Natural killer cell treated with Interleukin-12 subunit alpha and Interleukin-12 subunit beta and Interleukin-15 and Interleukin-18, amount 100 ng/mL, for 72 hours (primary cell): ENCODE measurements at regions not wholly inside any gene's neighbourhood (a gene's known extent, or its start where the extent isn't known, plus 50 kb on each side); places are given as distances from the start of the nearest gene placed in this dataset.
"Not testable (repeated sequence)": the region's sequence is repeated elsewhere in the genome, so short reads cannot be mapped to it uniquely, and the experiment has no call there.

Experiments used
- ATAC-seq, 2 donors: fragments of 150-1000 bp; cut with Tn5 transposase in 1 of 2; sonication (Bioruptor Pico), chemical (Tn5 transposase) in 1 of 2; 2 replicates each; pipeline ENCODE4 v1.10.0; 2021
- DNase-seq: peaks from one replicate; pipeline ENCODE4 v3.0.0; 2022; ENCODE audit warnings: low spot score
- H3K27ac Mint-ChIP-seq, 2 donors: 1 replicate in 1 of 2; 2 replicates in 1 of 2; pipeline ENCODE4 v1.8.0; 2022; ENCODE audit warnings: mixed read lengths in 2 of 2, mild to moderate bottlenecking in 1 of 2, moderate library complexity in 1 of 2
- H3K27me3 Mint-ChIP-seq, 2 donors: 1 replicate in 1 of 2; 2 replicates in 1 of 2; pipeline ENCODE4 v1.8.0; 2022; ENCODE audit warnings: mixed read lengths in 2 of 2
- H3K36me3 Mint-ChIP-seq: one replicate; pipeline ENCODE4 v1.8.0; 2022; ENCODE audit warnings: mixed read lengths
- H3K4me1 Mint-ChIP-seq, 2 donors: 1 replicate in 1 of 2; 2 replicates in 1 of 2; pipeline ENCODE4 v1.8.0; 2022; ENCODE audit warnings: low read depth in 2 of 2, mixed read lengths in 2 of 2, mild to moderate bottlenecking in 1 of 2
- H3K4me3 Mint-ChIP-seq: one replicate; pipeline ENCODE4 v1.8.0; 2022; ENCODE audit warnings: mixed read lengths
- H3K9me3 Mint-ChIP-seq: 2 replicates; pipeline ENCODE4 v1.8.0; 2022; ENCODE audit warnings: mixed read lengths

DNA sequence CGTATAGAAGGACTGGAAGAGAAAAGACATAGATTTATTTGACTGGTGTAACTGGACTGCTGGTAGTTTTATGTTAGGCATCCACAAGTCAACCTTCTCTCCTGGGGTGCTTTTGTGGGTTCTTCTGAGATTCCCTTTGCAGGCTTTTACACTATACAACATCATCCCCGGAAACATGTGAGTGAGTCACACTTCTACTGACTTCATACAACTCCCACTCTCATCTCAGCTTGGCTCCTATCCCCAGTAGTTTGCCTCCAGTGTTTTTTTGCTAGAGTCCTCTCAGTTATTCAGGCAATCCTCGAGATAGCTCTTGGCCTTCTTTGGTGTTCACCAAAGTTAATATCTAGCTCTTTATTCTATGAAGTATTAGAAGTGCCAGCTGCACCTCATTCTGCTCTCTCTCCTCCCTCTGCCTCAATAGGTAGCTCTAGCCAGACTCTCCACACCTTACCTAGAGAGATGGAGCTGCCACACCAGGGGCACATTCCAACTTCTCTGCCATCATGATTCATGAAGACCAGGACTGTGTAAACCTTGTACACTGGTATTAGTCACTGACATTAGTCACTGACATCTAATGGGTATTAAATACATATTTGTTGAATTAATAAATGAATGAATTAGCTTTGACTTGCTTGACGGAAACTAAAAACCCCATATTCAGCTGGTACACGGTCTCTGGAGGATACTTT, 281.9 kb downstream of the PPP1R3A start:
- no peaks in the 10 kb centered on the region for H3K27me3 Mint-ChIP-seq
- H3K27ac Mint-ChIP-seq, result no peak overlapping the region
- DNase-seq, result no peak
- H3K4me3 Mint-ChIP-seq, result no peak overlapping the region
- no peaks in the 10 kb centered on the region for H3K4me1 Mint-ChIP-seq
- no peaks in the 10 kb centered on the region for H3K36me3 Mint-ChIP-seq
- ATAC-seq, result no peak
- peaks cover 18% of the 10 kb centered on the region for H3K9me3 Mint-ChIP-seq

DNA sequence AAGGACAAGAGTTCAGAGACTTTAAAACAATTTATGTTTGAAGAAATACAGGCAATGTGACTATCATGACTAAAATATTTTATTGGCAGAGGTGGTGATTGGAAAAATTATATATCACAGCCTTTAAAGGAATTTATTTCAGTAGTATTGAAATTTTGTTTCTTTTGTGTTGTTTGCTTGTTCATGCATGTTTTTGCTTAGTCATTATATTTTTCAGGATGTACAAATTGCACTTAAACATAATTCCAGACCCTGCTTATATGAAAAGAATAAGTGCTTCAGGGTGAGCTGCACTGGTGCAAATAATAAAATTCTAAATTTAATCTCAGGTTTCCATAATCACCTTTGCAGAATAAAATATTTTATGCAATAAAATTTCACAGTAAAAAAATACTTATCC, 283.3 kb downstream of the PPP1R3A start:
- DNase-seq, result no peak
- no peak overlapping the region for H3K27ac Mint-ChIP-seq
- no peaks in the 10 kb centered on the region for H3K36me3 Mint-ChIP-seq
- peaks cover 18% of the 10 kb centered on the region for H3K9me3 Mint-ChIP-seq
- H3K4me1 Mint-ChIP-seq, result no peaks in the 10 kb centered on the region
- H3K4me3 Mint-ChIP-seq, result no peak overlapping the region
- H3K27me3 Mint-ChIP-seq, result no peaks in the 10 kb centered on the region
- no peak for ATAC-seq

DNA sequence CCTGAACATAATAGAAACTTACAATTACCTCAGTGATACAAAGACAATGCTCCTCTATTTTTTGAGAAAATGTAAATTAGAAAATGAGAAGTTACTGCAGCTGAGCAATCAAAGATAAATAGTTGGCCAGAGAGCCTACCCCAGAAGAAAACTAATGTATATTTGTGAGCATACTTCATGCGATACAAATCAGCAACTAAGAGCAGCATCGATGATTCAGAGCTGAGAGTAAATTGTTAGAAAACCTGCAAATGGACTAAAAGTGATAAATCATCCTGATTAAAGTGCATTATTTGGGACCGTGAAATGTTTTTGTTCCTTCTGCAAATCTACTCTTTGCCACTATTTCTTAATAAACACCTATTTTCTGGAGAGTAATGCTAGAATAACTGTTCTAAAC, 285.7 kb downstream of the PPP1R3A start:
- Mint-ChIP-seq H3K27ac (no peak overlapping the region), H3K4me3 (no peak overlapping the region), H3K9me3 (peaks cover 23% of the 10 kb centered on the region), H3K4me1 (no peaks in the 10 kb centered on the region), H3K36me3 (peaks cover 8% of the 10 kb centered on the region), H3K27me3 (no peaks in the 10 kb centered on the region)
- no peak for ATAC-seq
- no peak for DNase-seq

DNA sequence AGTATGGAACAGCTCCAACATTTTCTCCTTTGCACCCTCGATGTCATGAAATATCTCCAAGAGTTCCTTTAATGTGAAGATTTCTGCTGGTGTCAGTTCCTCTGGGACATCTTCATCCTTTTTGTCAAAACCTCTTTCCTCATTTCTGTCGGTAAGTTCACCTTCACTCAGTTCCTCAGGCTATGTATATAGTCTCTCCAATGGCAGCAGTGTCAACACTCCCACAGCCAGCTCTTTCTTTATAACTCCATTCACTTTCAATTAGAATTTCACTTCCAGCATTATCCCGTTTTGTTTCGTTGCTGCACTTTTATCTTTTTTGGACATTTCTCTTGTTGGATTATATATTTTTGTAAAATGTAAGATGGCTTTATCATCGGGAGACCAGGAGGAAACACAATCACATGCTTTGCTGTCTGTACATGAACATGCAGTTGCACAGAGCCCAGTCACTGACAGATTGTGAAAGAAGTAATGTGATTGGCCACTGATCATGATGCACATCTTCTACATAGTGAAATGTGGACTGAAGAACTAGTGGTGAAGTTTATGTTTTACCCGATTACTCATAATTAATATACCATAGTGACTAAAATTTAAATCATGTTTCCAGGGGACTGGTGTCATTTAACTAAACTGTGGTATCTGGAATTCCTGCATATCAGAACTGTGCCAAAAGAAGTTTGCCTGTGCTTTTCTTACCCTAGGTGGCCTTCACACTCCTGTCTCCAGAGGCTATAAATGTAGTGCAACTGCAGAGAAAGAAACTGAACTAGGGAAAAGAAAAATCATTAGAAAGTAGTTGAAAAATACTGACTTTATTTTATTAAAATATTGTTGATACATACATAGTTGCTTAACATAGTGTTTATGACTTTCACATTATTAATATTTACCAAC, 289.6 kb downstream of the PPP1R3A start:
- H3K36me3 Mint-ChIP-seq, result peaks cover 10% of the 10 kb centered on the region
- ATAC-seq (no peak), DNase-seq (no peak)
- H3K4me1 Mint-ChIP-seq, result no peaks in the 10 kb centered on the region
- no peaks in the 10 kb centered on the region for H3K27me3 Mint-ChIP-seq
- H3K9me3 Mint-ChIP-seq, result peaks cover 17% of the 10 kb centered on the region
- no peak overlapping the region for H3K4me3 Mint-ChIP-seq
- H3K27ac Mint-ChIP-seq, result no peak overlapping the region

DNA sequence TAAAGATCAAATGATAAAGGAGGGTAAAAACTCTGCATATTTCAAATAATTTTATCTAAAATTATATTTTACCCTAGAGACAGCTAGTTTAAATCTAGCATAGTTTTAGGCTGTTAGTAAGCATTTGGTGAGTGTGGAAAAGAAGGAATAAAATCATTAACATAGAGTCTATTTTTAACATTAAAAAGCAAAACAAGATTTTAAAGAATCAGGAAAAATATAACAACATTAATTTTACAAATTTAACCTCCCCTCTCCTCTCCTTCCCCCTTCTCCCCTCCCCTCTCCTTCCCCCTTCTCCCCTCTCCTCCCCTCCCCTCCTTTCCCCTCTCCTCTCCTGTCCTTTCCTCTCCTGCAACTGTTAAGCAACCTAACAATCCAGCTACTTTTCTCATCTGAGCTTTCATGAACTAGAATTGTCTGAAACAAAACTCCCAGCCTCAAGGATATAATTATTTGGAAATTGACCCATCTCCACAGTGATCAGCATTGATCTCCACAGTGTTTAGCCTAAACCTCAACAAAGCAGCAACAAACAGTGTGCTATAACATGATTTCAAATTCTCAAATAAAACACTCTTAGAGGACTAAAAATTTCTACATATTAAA, 293.2 kb downstream of the PPP1R3A start:
- DNase-seq (no peak), ATAC-seq (no peak)
- H3K4me1 Mint-ChIP-seq, result no peaks in the 10 kb centered on the region
- peaks cover 23% of the 10 kb centered on the region for H3K9me3 Mint-ChIP-seq
- peaks cover 16% of the 10 kb centered on the region for H3K36me3 Mint-ChIP-seq
- no peaks in the 10 kb centered on the region for H3K27me3 Mint-ChIP-seq
- no peak overlapping the region for H3K27ac Mint-ChIP-seq
- H3K4me3 Mint-ChIP-seq, result no peak overlapping the region

DNA sequence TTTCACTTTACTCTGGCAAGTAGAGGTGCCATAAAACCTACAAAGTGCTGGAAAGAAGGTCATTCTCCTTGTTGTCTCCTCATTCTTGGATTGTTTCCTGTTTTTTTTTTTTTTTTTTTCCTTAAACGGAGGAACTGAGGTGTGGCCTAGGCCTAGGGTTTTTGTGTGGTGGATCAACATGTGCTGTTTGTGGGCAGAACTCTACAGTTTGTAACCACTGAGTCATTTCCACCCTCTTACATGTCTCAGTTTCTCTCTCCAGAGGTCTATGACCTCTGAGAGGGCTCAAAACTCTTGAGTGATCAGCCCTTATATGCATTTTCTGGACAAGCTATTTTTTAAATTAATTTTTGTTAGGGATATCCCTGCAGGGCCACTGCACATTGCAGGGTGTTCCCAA, 296.0 kb downstream of the PPP1R3A start:
- H3K36me3 Mint-ChIP-seq, result peaks cover 11% of the 10 kb centered on the region
- H3K27ac Mint-ChIP-seq, result no peak overlapping the region
- no peak overlapping the region for H3K4me3 Mint-ChIP-seq
- H3K4me1 Mint-ChIP-seq, result no peaks in the 10 kb centered on the region
- H3K9me3 Mint-ChIP-seq, result peaks cover 15% of the 10 kb centered on the region
- no peak for DNase-seq
- no peaks in the 10 kb centered on the region for H3K27me3 Mint-ChIP-seq
- no peak for ATAC-seq

DNA sequence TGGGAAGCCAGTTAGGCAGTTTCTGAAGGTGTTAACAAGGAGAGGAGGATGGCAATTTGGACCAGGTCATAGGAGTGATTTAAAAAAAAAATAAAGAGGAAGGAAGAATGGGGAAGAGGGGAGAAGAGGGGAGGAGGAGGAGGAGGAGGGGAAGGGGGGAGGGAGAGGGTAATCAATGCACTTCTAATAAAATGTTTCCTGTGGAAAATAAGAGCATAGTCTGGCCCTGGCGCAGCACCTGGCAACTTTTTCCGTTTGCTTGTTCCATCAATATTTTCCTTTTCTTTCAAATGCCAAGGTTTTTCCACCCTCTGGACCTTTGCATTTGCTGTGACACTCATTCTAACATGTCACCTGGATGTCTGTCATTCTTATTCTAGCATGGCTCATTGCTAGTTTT, 308.2 kb downstream of the PPP1R3A start:
- Mint-ChIP-seq H3K36me3 (peaks cover 6% of the 10 kb centered on the region), H3K4me1 (no peaks in the 10 kb centered on the region), H3K27ac (no peak overlapping the region), H3K27me3 (no peaks in the 10 kb centered on the region), H3K9me3 (peaks cover 11% of the 10 kb centered on the region), H3K4me3 (no peak overlapping the region)
- ATAC-seq, result no peak
- DNase-seq, result no peak

DNA sequence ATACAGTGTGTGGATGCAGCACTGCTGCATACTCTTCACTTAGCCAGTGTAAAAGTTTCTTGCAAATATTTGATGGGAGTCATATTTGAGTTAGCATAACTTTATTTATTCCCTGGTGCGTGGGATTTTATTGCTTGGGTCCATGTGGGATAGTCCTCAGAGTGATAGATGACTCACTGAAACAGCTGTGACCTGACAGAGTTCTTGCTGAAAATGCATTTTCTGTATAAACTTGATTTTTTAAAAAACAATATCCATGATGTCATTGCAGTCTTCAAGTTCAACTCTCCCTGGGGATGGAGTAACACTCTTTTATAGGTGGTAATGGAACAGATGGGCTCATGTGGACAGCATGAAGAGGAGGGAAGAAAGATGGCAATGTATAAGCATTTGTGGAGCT, 310.0 kb downstream of the PPP1R3A start:
- ATAC-seq (no peak), DNase-seq (no peak)
- H3K9me3 Mint-ChIP-seq, result peaks cover 15% of the 10 kb centered on the region
- H3K4me1 Mint-ChIP-seq, result no peaks in the 10 kb centered on the region
- peaks cover 6% of the 10 kb centered on the region for H3K36me3 Mint-ChIP-seq
- H3K27me3 Mint-ChIP-seq, result no peaks in the 10 kb centered on the region
- no peak overlapping the region for H3K27ac Mint-ChIP-seq
- no peak overlapping the region for H3K4me3 Mint-ChIP-seq

DNA sequence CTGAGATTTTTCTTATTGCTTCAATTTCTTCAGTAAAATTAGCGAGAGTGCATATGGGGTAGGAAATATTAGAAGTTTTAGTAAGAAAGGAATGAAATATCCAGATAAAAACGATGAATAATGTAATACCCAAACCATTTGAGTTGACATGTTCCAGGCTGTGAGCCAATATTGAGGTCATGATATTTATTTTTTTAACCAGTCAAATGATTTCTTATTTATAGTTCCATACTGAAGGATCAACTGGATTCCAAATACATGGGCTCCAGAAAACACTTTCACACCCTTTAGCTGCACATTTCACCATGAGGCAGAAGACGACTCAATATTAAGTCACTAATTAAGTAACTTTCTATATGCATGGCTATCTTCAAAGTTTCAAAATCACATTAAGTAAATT, 312.5 kb downstream of the PPP1R3A start:
- DNase-seq (no peak), ATAC-seq (no peak)
- H3K9me3 Mint-ChIP-seq, result peaks cover 13% of the 10 kb centered on the region
- no peak overlapping the region for H3K27ac Mint-ChIP-seq
- no peak overlapping the region for H3K4me3 Mint-ChIP-seq
- no peaks in the 10 kb centered on the region for H3K4me1 Mint-ChIP-seq
- H3K36me3 Mint-ChIP-seq, result peaks cover 2% of the 10 kb centered on the region
- H3K27me3 Mint-ChIP-seq, result no peaks in the 10 kb centered on the region

DNA sequence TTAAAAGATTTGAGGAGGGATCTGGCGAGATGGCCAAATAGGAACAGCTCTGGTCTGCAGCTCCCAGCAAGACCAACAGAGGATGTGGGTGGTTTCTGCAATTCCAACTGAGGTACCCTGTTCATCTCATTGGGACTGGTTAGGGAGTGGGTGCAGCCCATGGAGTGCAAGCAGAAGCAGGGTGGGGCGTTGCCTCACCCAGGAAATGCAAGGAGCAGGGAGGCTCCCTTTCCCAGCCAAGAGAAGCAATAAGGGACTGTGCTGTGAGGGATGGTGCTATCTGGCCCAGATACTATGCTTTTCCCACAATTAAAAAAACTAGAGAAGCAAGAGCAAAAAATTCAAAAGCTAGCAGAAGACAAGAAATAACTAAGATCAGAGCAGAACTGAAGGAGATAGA, 318.4 kb downstream of the PPP1R3A start:
- H3K36me3 Mint-ChIP-seq, H3K27me3 Mint-ChIP-seq, DNase-seq, H3K27ac Mint-ChIP-seq, ATAC-seq, H3K4me3 Mint-ChIP-seq, H3K4me1 Mint-ChIP-seq: not testable (repeated sequence)
- H3K9me3 Mint-ChIP-seq, result peaks cover 17% of the 10 kb centered on the region

DNA sequence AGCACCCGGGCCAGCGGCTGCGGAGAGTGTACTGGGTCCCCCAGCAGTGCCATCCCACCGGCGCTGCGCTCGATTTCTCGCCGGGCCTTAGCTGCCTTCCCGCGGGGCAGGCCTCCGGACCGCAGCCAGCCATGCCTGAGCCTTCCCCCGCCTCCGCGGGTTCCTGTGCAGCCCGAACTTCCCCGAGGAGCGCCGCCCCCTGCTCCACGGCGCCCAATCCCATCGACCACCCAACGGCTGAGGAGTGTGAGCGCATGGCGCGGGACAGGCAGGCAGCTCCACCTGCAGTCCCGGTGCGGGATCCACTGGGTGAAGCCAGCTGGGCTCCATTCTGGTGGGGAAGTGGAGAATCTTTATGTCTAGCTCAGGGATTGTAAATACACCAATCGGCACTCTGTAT, 325.4 kb downstream of the PPP1R3A start:
- not testable (repeated sequence) for H3K4me1 Mint-ChIP-seq, ATAC-seq, DNase-seq, H3K9me3 Mint-ChIP-seq, H3K27me3 Mint-ChIP-seq, H3K4me3 Mint-ChIP-seq, H3K36me3 Mint-ChIP-seq, H3K27ac Mint-ChIP-seq

DNA sequence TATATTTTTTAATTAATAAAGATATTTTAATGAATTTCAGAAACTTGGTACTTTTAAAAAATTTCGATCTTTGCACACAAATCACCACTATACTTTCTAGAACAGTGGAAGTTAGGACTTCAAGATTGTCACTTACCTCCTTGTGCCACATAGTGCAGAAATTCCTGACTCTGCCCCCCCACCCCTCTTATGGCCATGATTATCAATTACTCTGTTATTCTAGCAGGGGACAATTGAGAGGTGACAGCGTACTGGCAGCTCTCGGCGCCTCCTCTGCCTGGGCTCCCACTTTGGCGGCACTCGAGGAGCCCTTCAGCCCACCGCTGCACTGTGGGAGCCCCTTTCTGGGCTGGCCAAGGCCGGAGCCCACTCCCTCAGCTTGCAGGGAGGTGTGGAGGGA, 325.9 kb downstream of the PPP1R3A start:
- not testable (repeated sequence) for H3K4me1 Mint-ChIP-seq, ATAC-seq, H3K27me3 Mint-ChIP-seq, H3K36me3 Mint-ChIP-seq, H3K9me3 Mint-ChIP-seq, H3K27ac Mint-ChIP-seq, H3K4me3 Mint-ChIP-seq, DNase-seq

DNA sequence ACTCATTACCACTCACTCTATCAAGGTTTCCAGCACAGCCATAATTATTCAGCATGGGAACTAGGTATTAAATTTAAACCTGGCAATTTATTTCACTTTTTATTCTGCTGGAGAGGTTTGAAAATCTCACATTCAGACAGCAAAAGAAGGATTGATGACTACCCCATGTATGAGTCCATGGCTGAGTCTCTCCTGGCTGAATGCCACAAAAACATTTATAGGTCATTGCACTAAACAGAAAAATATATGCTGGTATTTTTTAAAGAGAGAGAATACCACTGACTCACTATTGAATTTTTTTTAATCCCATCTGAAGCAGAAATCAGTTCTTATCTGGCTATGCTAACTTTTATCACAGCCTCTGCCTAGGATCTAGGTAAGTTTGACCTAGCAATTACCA, 336.3 kb downstream of the PPP1R3A start:
- Mint-ChIP-seq H3K27me3 (no peaks in the 10 kb centered on the region), H3K27ac (no peak overlapping the region), H3K36me3 (no peaks in the 10 kb centered on the region), H3K4me1 (no peaks in the 10 kb centered on the region), H3K9me3 (peaks cover 10% of the 10 kb centered on the region), H3K4me3 (no peak overlapping the region)
- no peak for DNase-seq
- ATAC-seq, result no peak

DNA sequence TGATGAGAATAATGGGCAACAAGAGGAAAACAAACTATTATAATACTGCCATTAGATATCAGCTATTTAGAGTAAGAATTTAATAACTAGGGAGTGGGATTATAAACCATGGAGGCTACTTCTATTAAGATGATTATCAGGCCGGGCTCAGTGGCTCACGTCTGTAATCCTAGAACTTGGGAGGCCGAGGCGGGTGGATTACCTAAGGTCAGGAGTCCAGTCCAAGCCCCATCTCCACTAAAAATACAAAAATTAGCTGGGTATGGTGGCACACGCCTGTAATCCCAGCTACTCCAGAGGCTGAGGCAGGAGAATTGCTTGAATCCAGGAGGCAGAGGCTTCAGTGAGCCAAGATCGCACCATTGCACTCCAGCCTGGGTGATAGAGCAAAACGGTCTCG, 355.6 kb downstream of the PPP1R3A start:
- H3K27me3 Mint-ChIP-seq, H3K27ac Mint-ChIP-seq, H3K36me3 Mint-ChIP-seq, H3K9me3 Mint-ChIP-seq, H3K4me1 Mint-ChIP-seq, ATAC-seq, H3K4me3 Mint-ChIP-seq, DNase-seq: not testable (repeated sequence)
